HAP-1 (cell line): ENCODE measurements at regions not wholly inside any gene's neighbourhood (a gene's known extent, or its start where the extent isn't known, plus 50 kb on each side); places are given as distances from the start of the nearest gene placed in this dataset.

Experiments used
- DNase-seq, 2 experiments: peaks; one replicate each; pipeline ENCODE4 v3.0.0-alpha.2; 2016 to 2020; ENCODE audit warnings: low spot score in 2 of 2
- H3K27me3 ChIP-seq: fragments of 250-450 bp; sonication (Bioruptor Pico); 2 replicates; pipeline ENCODE4 v1.5.1; 2020; ENCODE audit warnings: low read depth, mild to moderate bottlenecking, moderate library complexity
- H3K36me3 ChIP-seq: fragments of 250-450 bp; sonication (Bioruptor Pico); replicated peaks from 2 replicates; pipeline ENCODE4 v1.5.1; 2020; ENCODE audit warnings: mild to moderate bottlenecking
- H3K4me1 ChIP-seq: fragments of 250-450 bp; sonication (Bioruptor Pico); 2 replicates; pipeline ENCODE4 v1.5.1; 2020; ENCODE audit warnings: mild to moderate bottlenecking
- H3K4me3 ChIP-seq: fragments of 250-450 bp; sonication (Bioruptor Pico); 2 replicates; pipeline ENCODE4 v1.5.1; 2020; ENCODE audit warnings: mild to moderate bottlenecking, moderate library complexity
- H3K9me3 ChIP-seq: fragments of 250-450 bp; sonication (Bioruptor Pico); 2 replicates; pipeline ENCODE4 v1.5.1; 2020; ENCODE audit warnings: mild to moderate bottlenecking, moderate library complexity
- in situ Hi-C: fragments of 300-500 bp; cut with MboI; formaldehyde crosslinking; loops from 3 replicates; pipeline ENCODE4 v1.14.3; 2020; ENCODE audit warnings: low sequenced_read_pairs, inconsistent platforms, mixed read lengths

GRCh38 chr3:56883828-56884227 is 82.1 kb upstream of the ARHGEF3 start:
- no peaks in the 10 kb centered on the region for H3K4me1 ChIP-seq
- no peaks in the 10 kb centered on the region for H3K27me3 ChIP-seq
- no peaks in the 10 kb centered on the region for H3K36me3 ChIP-seq
- no peaks in the 10 kb centered on the region for H3K9me3 ChIP-seq
- no peak for DNase-seq
- no peak overlapping the region for H3K4me3 ChIP-seq
- in situ Hi-C loops, result no loop called here

- Histone ChIP-seq H3K4me1 (no peaks in the 10 kb centered on the region), H3K4me3 (no peak overlapping the region), H3K27me3 (no peaks in the 10 kb centered on the region), H3K36me3 (no peaks in the 10 kb centered on the region), H3K9me3 (no peaks in the 10 kb centered on the region)
- DNase-seq, result no peak
- in situ Hi-C loops, result no loop called here
These were observed 81.1 kb upstream of the ARHGEF3 start for GRCh38 chr3:56882896-56883295.

GRCh38 chr3:56881841-56882240 is 80.1 kb upstream of the ARHGEF3 start:
- H3K4me3 ChIP-seq, result no peak overlapping the region
- H3K36me3 ChIP-seq, result no peaks in the 10 kb centered on the region
- no peaks in the 10 kb centered on the region for H3K4me1 ChIP-seq
- no peaks in the 10 kb centered on the region for H3K9me3 ChIP-seq
- DNase-seq, result no peak
- in situ Hi-C loops, result no loop called here
- no peaks in the 10 kb centered on the region for H3K27me3 ChIP-seq

GRCh38 chr3:56880720-56881575 is 79.2 kb upstream of the ARHGEF3 start:
- Histone ChIP-seq H3K36me3 (no peaks in the 10 kb centered on the region), H3K27me3 (no peaks in the 10 kb centered on the region), H3K4me1 (no peaks in the 10 kb centered on the region), H3K9me3 (no peaks in the 10 kb centered on the region), H3K4me3 (no peak overlapping the region)
- in situ Hi-C loops, result no loop called here
- no peak for DNase-seq

- no peaks in the 10 kb centered on the region for H3K27me3 ChIP-seq
- H3K4me1 ChIP-seq, result no peaks in the 10 kb centered on the region
- H3K4me3 ChIP-seq, result no peak overlapping the region
- DNase-seq, result no peak
- in situ Hi-C loops, result no loop called here
- H3K36me3 ChIP-seq, result no peaks in the 10 kb centered on the region
- H3K9me3 ChIP-seq, result no peaks in the 10 kb centered on the region
These were observed 77.9 kb upstream of the ARHGEF3 start for GRCh38 chr3:56879436-56880215.

GRCh38 chr3:56878074-56878473 is 76.3 kb upstream of the ARHGEF3 start:
- in situ Hi-C loops, result no loop called here
- no peak for DNase-seq
- Histone ChIP-seq H3K4me3 (no peak overlapping the region), H3K27me3 (no peaks in the 10 kb centered on the region), H3K4me1 (no peaks in the 10 kb centered on the region), H3K36me3 (no peaks in the 10 kb centered on the region), H3K9me3 (no peaks in the 10 kb centered on the region)

GRCh38 chr3:56876916-56877315 is 75.2 kb upstream of the ARHGEF3 start:
- H3K4me1 ChIP-seq, result no peaks in the 10 kb centered on the region
- in situ Hi-C loops, result no loop called here
- H3K4me3 ChIP-seq, result no peak overlapping the region
- no peaks in the 10 kb centered on the region for H3K36me3 ChIP-seq
- no peaks in the 10 kb centered on the region for H3K9me3 ChIP-seq
- no peaks in the 10 kb centered on the region for H3K27me3 ChIP-seq
- no peak for DNase-seq

GRCh38 chr3:56874269-56874668 is 72.5 kb upstream of the ARHGEF3 start:
- no peak for DNase-seq
- no peaks in the 10 kb centered on the region for H3K27me3 ChIP-seq
- no peak overlapping the region for H3K4me3 ChIP-seq
- in situ Hi-C loops, result no loop called here
- H3K9me3 ChIP-seq, result no peaks in the 10 kb centered on the region
- no peaks in the 10 kb centered on the region for H3K4me1 ChIP-seq
- H3K36me3 ChIP-seq, result no peaks in the 10 kb centered on the region

GRCh38 chr3:56870436-56870835 is 68.7 kb upstream of the ARHGEF3 start:
- Histone ChIP-seq H3K4me1 (no peaks in the 10 kb centered on the region), H3K36me3 (no peaks in the 10 kb centered on the region), H3K27me3 (no peaks in the 10 kb centered on the region), H3K4me3 (no peak overlapping the region), H3K9me3 (no peaks in the 10 kb centered on the region)
- in situ Hi-C loops, result no loop called here
- no peak for DNase-seq

GRCh38 chr3:56869157-56869889 is 67.6 kb upstream of the ARHGEF3 start:
- no peaks in the 10 kb centered on the region for H3K36me3 ChIP-seq
- no peaks in the 10 kb centered on the region for H3K4me1 ChIP-seq
- in situ Hi-C loops, result no loop called here
- DNase-seq, result no peak
- no peaks in the 10 kb centered on the region for H3K27me3 ChIP-seq
- no peak overlapping the region for H3K4me3 ChIP-seq
- no peaks in the 10 kb centered on the region for H3K9me3 ChIP-seq

GRCh38 chr3:56868706-56869105 is 67.0 kb upstream of the ARHGEF3 start:
- no peak for DNase-seq
- H3K4me1 ChIP-seq, result no peaks in the 10 kb centered on the region
- H3K36me3 ChIP-seq, result no peaks in the 10 kb centered on the region
- in situ Hi-C loops, result no loop called here
- H3K9me3 ChIP-seq, result no peaks in the 10 kb centered on the region
- H3K4me3 ChIP-seq, result no peak overlapping the region
- H3K27me3 ChIP-seq, result no peaks in the 10 kb centered on the region

GRCh38 chr3:56867671-56868070 is 65.9 kb upstream of the ARHGEF3 start:
- Histone ChIP-seq H3K9me3 (no peaks in the 10 kb centered on the region), H3K36me3 (no peaks in the 10 kb centered on the region), H3K4me3 (no peak overlapping the region), H3K27me3 (no peaks in the 10 kb centered on the region), H3K4me1 (no peaks in the 10 kb centered on the region)
- in situ Hi-C loops, result no loop called here
- DNase-seq, result no peak

GRCh38 chr3:56864918-56865524 is 63.3 kb upstream of the ARHGEF3 start:
- H3K27me3 ChIP-seq, result no peaks in the 10 kb centered on the region
- H3K9me3 ChIP-seq, result no peaks in the 10 kb centered on the region
- no peak for DNase-seq
- H3K4me1 ChIP-seq, result no peaks in the 10 kb centered on the region
- no peaks in the 10 kb centered on the region for H3K36me3 ChIP-seq
- in situ Hi-C loops, result no loop called here
- H3K4me3 ChIP-seq, result no peak overlapping the region
